ELF-1 (cell line): ENCODE measurements at regions not wholly inside any gene's neighbourhood (a gene's known extent, or its start where the extent isn't known, plus 50 kb on each side); places are given as distances from the start of the nearest gene placed in this dataset.

Source experiments
- DNase-seq: peaks from one replicate; pipeline ENCODE4 v3.0.0-alpha.2; 2016; ENCODE audit warnings: low read depth, low spot score

DNA sequence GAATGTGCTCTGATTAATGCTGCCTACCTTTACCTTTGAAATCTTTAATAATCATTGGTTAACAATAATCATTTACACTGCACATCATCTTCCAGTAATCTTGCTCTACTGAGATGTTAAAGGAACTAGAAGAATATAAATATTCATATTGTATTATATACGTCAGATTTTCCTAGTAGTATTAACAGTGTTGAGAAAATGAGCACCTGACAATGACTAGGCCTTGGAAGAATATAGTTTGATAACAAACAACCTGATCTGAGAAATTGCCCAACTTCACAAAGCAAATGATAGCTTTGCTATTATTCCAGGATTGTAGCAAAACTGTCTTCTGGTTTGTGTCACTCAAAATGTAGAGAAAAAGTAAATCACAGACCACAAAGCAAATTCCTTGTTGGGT, 467.1 kb downstream of the NOVA1 start:
- no peak for DNase-seq

DNA sequence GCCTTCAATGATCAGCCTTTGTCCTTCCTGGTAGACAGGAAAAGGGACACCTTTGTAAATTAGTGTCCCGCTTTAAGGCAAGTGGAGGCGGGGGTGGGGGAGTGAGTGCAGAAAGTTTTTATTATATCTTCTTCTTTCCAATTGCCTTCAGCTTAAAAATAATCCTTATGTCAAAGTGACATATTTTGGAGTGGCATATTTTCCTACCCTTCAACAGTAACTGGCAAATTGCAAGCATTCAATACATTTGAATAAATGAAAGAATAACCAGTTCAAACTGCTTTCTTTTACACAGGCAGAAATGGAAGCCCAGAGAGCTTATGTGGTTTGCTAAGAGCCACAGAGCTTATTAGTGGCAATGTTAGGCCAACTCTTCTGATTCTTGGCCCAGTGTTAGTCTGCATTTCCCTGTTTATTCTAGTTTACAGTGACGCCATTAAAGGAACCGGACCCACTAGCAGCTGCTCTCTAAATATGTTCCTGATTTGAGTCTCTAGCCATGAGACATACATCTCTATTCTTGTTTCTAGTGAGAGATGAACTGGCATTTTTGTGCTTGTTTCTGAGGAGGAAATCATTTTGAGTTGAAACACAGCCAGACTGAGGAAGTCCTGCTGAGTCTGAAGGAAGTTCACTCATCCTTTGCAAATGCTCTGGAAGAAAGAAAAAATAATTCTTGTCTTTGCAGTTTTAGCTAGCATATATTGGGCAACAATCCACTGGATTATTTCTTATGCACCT, 468.7 kb downstream of the NOVA1 start:
- no peak for DNase-seq

DNA sequence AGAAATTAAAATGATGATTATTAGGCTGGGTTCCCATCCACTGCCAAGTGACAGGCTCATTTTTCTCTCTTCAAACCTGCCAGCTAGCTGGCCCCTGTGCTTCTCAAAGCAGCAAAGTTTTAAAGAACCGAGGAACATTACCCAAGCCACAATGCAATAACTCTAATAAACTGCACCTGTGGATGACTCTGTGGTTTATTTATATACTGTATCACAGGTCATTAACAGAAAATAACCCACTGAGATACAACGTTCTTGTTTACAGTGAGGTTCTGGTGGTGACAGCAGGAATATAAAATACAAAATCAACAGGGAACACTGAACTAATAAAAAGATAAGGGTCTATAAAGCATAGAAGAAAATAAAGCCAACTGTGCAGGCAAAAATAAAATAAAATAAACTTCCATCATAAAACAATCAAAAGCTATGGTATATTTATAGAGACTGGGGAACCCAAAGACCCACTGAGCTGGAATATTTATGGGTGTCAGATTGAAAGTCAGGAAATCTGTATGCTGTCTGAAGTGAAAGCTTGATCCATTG, 472.9 kb downstream of the NOVA1 start:
- no peak for DNase-seq

DNA sequence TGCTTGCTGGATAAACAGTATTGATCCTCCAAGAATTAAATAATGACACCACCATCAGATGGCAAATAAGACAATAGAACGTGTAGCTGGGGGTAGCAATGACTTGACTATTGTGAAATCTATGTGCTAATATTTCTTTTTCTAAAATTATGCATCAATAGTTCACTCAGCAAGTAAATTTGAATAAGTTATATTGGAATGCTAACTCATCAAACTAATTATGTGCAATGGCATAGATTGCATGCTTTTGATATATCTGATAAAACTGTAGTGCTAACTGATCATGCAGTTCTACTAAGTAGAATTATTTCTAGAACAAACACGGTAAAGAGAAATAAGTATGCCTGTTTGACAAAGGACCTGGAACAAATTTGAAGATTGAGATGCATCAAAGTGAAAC, 474.4 kb downstream of the NOVA1 start:
- DNase-seq, result no peak

DNA sequence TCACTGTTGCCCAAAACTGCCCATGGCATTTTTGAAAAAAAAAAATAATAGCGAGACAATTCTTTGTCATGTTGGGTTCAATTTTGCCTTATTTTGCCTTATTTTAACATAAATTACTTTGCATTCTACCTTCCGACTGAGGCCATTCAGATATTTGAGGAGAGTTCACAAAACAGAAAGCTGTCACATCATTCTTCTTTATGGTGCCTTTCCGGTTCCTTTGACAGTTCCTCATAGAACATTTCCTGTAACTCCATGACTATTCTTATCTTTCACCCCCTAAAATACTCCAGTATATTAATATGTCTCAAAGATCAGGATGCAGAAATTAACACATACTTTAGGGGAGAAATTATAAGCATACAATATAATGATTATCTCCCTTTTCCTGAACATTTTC, 476.7 kb downstream of the NOVA1 start:
- no peak for DNase-seq

DNA sequence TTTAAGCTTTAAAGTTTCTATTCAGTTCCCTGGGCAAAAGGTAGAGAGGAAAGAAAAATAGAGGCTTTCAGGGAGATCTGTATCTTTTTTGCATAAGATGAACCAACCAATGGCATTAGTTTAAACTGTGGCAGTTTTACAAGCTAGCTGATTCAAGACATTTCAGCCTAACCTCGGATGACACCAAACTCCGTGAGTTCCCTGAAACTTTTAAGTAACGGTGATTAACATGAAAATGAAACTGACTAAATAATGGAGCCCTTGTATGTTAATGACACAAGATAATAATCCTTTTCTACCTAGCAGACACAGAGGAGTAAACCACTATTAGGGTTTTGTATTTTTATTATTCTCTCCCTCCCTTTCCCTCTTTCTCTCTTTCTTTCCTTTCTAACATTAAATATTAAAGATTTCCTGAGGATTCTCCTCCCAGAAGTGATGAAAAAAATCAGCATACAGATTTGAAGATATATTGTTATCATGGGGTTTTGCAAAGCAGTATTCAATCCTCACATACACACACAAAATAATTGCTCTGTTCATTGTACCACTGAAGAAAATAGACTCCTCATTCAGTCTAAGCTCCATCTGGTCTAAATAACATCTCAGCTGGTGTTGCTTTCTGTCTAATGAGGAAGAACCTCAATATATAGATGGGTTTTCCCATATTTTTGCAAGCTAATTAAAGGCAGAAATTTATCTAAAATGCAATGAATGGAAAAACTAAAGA, 483.8 kb downstream of the NOVA1 start:
- DNase-seq, result no peak

DNA sequence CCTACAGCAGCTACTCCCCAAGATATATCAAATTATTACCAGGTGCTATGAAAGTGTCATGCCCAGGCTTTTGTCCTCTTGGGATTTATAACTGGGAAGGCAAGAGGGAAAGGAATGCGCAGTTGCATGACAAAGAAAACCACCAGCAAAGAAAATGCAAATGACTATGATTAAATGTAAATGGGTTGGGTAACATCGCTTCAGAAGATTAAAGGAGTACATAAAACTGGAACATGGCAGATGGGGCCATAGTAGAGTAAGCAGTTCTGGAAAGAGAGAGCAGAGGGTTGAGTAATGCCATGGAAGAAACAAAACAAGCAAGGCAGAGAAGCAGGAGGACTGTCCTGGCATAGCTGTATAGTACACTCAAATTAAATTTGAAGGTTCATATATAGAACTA, 493.1 kb downstream of the NOVA1 start:
- peak; percentile 4 for DNase-seq

DNA sequence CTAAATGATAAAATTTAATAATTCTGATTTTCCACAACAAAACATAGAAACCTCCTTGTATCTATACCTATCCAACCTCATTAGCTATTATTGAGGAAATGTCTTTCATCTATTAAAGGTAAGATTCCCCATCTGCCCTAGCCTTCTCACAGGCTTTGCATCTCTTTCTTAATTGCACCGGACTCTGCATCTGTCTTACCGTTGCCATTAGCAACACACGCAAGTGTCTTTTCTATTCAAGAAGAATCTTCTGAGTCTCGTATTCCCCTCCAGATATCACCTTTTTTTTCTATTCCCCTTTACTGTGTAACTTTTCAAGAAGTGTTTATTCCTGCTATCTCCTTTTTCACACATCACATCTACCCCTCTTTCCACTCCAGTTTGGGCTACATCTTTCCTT, 500.0 kb downstream of the NOVA1 start:
- DNase-seq, result no peak

DNA sequence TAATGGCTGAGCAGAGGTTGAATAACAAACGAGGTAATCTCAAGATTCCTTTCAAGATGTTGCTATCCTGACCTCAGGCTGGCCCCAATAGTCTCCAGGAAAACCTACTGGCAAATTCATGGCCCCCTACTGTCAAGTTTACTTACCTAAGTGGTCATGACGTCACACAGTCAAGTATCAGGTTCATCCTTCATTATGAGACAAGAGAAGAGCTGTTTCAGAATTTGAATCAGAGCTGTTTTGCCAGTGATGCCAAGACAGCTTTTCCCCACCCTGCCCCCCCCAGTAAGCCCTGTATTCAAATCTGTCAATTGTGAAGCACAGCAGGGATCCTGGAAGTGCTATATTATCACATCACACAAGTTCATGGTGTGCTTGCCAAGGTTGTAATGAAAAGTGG, 509.6 kb downstream of the NOVA1 start:
- peak; percentile 5 for DNase-seq

DNA sequence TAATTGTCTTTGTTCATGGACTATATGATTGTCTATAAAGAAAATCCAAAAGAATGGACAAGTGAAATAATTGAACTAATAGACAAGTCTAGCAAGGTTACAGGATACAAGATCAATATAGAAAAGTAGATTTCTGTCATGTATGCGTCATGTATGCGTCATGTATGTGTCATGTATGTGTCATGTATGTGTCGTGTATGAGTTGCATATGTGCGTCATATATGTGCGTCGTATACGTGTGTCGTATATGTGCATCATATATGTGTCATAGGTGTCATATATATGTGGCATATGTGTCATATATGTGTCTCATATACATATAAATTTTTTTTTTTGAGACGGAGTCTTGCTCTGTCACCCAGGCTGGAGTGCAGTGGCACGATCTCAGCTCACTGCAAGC, 516.8 kb downstream of the NOVA1 start:
- DNase-seq, result no peak

DNA sequence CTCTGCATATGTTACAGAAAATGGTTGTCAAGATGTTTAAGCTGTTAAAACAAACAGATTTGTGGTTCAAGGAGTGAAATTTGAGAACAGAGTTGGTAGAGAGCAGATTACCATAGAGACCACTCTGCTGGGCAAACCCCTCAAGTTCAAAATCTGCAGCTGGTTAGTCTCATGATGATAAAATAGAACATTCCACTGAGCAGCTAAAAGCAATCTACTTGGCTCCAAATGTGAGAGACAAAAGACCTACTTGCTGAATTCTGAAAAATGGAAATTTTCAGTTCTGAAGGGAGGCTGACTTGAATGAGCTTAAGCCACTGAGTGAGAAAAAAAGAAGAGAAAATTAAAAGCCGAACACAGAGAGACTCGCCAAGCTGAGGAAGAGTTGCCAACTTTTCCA, 519.3 kb downstream of the NOVA1 start:
- DNase-seq, result no peak

DNA sequence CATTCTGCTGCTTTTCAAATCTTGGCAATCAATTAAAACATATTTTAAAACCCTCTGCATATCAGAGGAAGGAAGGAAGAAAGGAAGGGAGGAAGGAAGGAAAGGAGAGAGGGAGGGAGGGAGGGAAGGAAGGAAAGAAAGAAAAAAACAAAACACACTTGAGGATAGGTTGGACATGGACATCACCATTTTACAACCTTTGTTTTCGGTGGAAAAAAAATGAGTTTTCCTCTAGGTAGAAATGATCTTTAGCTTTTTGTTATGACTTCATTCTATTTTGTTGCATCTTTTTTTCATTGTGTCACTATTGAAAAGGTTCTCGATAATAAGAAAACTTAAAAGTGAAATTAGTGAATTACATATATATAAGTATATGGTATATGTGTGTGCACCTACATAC, 522.9 kb downstream of the NOVA1 start:
- DNase-seq, result no peak

DNA sequence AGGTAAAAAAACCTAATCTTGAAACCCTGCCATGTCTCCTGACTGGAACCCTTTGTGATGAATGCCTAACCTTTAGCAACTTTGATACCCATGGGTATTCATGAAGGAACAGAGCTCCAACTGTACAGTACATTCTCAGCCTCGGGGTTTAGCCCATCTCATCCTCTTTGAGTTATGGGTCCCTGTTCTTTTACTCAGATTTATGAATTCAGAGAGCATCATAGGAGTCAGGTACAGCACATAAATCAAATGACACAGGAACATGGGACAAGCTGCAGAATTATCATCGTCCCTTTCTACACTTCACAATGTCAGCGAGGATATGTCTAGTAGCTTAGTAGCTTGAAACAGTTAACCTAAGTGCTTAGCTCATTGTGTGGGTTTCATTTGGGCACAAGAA, 527.4 kb downstream of the NOVA1 start:
- no peak for DNase-seq

DNA sequence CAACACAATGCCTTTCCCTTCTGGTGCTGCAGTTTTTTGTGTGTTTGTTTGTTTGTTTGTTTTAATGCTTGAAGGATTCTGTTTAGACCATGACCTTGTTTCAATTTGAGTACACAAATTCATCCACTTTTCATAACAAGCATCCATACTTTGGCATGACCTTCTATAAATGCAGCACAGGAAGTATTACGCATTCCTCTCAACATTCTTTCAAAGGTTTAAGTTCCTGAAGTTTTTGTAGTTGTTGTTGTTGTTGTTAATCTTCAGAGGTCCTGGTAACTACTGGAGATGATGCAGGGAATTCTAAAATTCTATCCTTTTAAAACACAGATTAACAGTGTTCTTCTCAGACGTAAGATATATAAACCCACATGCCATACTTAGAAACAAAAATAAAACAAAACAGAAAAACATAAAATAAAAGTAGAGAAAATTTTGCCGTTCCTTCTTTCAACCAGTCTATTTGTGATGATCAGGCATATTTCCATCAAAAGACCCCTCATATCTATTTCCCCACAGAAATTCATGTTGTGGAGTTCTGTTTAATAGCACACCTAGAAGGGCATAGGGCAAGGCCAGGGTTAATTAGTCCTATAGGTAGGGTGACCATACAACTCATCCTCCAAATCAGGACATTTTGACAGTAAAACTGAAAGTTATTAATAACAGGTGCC, 529.9 kb downstream of the NOVA1 start:
- no peak for DNase-seq

DNA sequence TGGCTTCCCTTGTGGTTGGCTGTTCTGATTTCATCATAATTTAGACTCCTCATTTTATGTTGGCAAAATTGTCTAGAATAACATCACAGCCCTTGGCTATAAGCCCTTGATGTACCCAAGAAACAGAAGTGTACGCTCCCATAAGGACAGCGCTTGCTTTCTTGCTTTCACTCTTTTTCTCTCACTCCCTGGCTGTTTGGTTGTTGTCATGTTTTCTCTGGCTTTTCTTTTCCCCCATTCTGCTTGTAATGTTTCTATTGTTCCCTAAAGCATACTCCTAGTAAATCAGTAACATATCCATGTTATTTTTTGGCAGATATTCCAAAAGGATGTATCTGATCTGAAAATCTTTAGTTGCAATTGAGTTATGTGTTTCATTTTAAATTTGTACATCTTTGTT, 530.5 kb downstream of the NOVA1 start:
- no peak for DNase-seq

DNA sequence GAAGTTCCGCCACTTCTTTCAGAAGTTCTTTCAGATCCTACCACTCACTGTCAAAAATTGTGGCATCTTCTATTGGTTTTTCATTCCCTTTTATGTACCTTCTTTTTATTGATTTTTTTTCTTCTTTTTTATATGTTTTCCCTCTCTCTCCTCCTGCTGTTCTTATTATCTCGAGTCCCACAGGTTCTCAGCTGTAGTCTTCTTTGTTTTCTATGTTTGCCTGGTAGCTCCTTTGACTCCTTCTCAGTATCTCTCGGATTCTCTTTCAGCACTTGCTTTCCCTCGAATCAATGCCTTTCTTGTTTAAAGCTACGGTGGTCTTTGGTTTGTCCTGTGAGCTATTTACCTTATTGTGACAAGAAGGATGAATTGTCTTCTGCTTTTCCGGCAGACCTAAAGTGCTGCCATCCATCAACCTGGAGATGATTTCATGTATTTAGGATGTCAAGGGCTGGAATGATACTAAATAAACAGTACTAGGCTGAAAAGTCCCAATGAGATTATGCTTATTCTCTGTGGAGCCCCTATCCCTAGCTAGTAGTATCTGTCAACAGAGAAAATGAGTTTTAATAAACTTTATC, 541.7 kb downstream of the NOVA1 start:
- DNase-seq, result no peak

DNA sequence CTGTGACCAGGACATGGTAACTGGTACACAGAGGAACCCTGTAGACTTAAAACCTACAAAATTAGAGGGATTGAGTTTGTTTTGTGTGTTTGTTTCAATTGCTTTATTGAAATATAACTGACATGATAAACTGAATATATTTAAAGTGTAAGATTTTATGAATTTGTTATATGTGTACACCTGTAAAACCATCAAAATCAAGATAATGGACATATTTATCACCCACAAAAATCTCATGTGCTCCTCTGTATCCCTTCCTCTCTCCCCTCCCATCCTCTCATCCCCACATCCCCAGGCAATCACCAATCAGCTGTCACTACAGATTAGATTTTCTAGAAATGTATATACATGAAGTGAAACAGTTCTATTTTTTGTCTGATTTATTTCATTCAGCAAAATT, 565.5 kb downstream of the NOVA1 start:
- DNase-seq, result no peak

DNA sequence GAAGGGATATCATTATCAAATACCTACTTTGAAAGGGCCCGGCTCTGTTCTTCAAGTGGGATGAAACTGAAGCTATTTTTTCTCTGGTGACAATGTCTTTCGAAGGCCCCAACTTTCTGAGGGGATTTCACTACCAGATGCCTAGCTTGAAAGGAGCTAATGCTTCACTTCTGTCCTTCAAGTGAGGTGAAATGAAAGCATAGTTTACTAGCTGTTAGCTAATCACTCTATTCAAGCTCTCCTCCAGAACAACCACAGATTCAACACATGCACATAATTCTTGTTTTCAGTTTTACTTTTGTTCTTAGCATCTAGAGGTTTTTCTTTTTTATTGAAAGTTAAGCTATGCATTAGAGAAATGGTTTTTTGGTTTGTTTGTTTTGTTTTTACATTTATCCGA, 571.4 kb downstream of the NOVA1 start:
- DNase-seq, result no peak

DNA sequence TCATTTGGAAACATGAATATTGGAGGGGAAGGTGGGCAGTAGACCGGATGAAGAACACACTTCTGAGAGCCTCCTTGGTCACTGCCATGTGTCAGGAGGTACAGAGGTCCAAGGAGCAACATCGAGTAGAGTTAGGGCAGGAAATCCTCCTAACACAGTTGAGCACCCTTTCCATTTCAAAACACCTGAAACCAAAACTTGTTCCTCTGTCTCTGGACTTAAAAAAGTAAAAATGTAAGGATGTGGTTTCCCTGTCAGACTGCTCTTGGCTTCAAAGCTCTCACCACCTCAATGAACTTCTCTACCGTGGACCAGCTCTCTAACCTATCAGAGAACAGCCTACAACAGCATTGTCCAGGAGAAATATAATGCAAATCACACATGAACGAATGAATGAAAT, 573.9 kb downstream of the NOVA1 start:
- DNase-seq, result no peak

DNA sequence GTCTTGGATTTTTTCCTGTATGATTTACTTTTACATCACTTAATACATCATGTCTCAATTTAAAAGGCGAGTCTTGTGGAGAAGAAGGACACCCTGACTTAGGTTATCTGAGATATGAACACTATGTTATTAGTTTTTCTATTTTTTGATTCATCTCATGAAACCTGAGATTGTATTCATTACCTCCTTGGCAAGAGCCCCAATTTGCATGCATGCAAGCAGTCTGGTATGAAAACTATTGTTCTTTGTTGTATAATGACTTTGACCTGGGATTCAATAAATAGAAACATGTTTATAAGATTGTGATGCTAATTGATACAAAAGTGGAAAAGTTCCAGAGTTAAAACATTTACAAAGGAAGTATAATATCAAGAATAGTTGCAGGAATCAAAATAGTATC, 576.1 kb downstream of the NOVA1 start:
- DNase-seq, result no peak

DNA sequence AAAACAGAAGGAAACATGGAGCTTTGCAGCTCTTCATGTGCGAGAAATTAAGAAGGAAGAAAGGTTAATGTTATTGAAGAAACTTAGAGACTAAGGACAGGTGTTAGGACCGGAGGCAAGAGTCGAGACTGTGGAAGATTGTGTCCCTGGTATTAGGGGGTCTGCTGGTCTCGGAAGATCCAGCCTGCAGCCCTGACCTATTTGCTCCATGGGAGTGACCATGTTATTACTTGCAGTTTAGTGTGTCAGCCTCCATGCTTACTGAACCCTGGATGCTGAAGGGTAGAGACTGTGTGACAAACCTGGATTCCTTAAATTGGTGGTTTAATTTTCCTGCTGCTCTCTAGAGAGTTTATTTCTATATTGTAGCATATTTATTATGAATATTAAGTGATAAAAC, 580.6 kb downstream of the NOVA1 start:
- DNase-seq, result no peak

DNA sequence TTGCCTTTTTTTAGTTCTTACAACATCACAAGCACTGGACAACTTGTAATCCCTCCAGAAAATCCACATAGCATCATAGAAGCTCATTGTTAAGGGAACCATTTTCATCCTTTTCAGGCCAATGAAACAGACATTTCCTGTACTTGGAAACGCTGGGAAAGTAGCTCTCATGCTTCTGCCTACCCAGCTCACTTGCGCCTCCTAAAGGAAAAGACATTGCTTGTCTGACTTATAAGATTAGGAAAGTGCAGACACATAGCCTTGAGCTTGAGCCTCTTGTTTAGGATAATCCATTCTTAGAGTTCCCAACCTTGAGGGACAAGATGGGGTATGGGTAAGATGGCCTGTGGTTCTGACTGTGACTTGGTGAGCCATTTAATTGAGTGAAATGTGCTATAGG, 589.5 kb downstream of the NOVA1 start:
- DNase-seq, result peak; percentile 17
